Ovary (tissue), 3 donors: ENCODE measurements at regions not wholly inside any gene's neighbourhood (a gene's known extent, or its start where the extent isn't known, plus 50 kb on each side); places are given as distances from the start of the nearest gene placed in this dataset.

Experiments
- CTCF ChIP-seq, 3 donors: fragments of 450-650 bp in 2 of 3; fragments of 200-600 bp in 1 of 3; IDR thresholded peaks; one replicate each; pipeline versions ENCODE4 v1.5.1 to v1.8.0; 2016 to 2022; ENCODE audit warnings: antibody characterized with exemption in 3 of 3, mild to moderate bottlenecking in 1 of 3
- EP300 ChIP-seq: sonication (generic); formaldehyde crosslinking; IDR thresholded peaks from one replicate; pipeline ENCODE4 v1.6.1; 2017; ENCODE audit warnings: antibody characterized with exemption
- POLR2A ChIP-seq: fragments of 450-650 bp; IDR thresholded peaks from one replicate; pipeline ENCODE4 v1.6.1; 2017; ENCODE audit warnings: antibody characterized with exemption, mild to moderate bottlenecking, moderate library complexity
- donor health status: DM: no; HTN: no; CAD: no.

DNA sequence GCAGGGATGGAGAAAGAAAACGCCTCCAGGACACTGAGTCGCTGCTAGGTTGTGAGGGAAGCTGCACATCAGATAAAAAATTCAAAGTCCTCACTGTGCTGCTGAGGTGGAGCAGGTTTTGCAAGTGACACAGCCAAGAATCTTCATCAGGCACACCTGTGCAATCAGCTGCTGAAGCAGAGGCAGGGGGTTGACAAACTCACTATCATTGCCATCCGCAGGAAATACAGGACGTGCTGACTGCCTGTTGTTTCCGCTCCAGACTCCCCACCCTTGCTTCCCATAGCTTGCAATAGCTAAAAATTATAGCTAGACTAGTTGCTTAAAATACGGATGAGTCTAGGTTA lies 147.8 kb upstream of the FHL2 start:
- no peak for TF ChIP-seq CTCF (IDR thresholded peaks at IDR 0.05)
- TF ChIP-seq POLR2A, result no peak
- TF ChIP-seq EP300, result no peak
